ENCODE measurements at regions not wholly inside any gene's neighbourhood (a gene's known extent, or its start where the extent isn't known, plus 50 kb on each side); places are given as distances from the start of the nearest gene placed in this dataset.

DNA sequence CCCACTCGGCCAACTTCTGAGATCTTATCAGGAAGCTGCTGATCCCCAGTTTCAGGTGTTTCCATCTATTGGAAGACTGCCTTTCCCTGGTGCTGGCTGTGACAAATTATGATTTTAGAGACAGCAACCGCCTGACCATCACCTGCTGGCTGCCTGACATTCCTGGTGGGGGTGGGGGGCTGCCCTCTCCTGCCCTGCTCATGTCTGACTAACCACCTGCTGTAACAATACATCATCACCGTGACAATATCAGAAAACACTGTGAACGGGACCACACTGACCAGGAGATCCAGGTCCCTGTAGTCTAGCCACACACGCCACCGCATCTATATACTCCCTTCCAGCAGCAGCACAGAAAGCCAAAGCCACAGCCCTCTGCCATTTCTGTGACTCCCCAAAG is 537.5 kb downstream of the QKI start:
- no peak overlapping the region for H3K4me3 ChIP-seq (ENCODE audit: low read length)
- H3K4me1 ChIP-seq (ENCODE audit: control insufficient read depth, low read length), result no peaks in the 10 kb centered on the region
- H4K20me1 ChIP-seq (ENCODE audit: control insufficient read depth, insufficient read depth, low read depth, low read length), result no peaks in the 10 kb centered on the region
- H3K4me2 ChIP-seq (ENCODE audit: low read length), result no peak overlapping the region
- H3K27ac ChIP-seq (ENCODE audit: low read depth, low read length), result no peak overlapping the region
- H3K9me2 ChIP-seq (replicated peaks; ENCODE audit: control insufficient read depth, low read length), result no peaks in the 10 kb centered on the region
- no peaks in the 10 kb centered on the region for H3K36me3 ChIP-seq (ENCODE audit: control insufficient read depth, low read length)
- H3K27me3 ChIP-seq (ENCODE audit: control insufficient read depth, low read length), result peaks cover 17% of the 10 kb centered on the region; the same call in 1 of the 2 replicates
- no peak for TF ChIP-seq EZH2phosphoT487 (IDR thresholded peaks at IDR 0.05; ENCODE audit: borderline replicate concordance, low read length)
- TF ChIP-seq, protein P1, sequence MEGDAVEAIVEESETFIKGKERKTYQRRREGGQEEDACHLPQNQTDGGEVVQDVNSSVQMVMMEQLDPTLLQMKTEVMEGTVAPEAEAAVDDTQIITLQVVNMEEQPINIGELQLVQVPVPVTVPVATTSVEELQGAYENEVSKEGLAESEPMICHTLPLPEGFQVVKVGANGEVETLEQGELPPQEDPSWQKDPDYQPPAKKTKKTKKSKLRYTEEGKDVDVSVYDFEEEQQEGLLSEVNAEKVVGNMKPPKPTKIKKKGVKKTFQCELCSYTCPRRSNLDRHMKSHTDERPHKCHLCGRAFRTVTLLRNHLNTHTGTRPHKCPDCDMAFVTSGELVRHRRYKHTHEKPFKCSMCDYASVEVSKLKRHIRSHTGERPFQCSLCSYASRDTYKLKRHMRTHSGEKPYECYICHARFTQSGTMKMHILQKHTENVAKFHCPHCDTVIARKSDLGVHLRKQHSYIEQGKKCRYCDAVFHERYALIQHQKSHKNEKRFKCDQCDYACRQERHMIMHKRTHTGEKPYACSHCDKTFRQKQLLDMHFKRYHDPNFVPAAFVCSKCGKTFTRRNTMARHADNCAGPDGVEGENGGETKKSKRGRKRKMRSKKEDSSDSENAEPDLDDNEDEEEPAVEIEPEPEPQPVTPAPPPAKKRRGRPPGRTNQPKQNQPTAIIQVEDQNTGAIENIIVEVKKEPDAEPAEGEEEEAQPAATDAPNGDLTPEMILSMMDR (IDR thresholded peaks at IDR 0.05; ENCODE audit: low read depth, low read length, poor library complexity, severe bottlenecking), result no peak
- H3K79me2 ChIP-seq (ENCODE audit: control insufficient read depth, low read length), result no peaks in the 10 kb centered on the region
- H3F3A ChIP-seq (ENCODE audit: control insufficient read depth, insufficient read depth), result no peaks in the 10 kb centered on the region
- H3K9me3 ChIP-seq (ENCODE audit: control insufficient read depth, insufficient read depth, low read length), result no peaks in the 10 kb centered on the region

DNA sequence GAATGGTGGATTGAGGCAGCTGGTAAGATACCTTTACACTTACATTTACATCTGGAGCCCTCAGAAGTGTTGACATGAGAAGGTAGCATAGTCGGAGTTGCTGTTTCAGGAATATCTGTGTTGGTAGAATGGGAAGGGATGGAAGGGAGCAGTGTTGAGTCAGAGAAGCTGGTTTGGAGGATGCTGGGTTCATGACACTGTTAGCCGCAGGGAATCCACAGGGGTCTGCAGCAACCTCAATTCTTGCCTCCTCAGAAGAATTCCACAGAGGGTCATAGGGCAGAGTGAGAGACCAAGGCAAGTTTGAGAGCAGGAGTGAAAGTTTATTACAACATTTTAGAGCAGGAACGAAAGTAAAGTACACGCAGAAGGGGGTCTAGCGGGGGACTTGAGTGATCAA is 536.8 kb downstream of the QKI start:
- Histone ChIP-seq H3F3A (ENCODE audit: control insufficient read depth, insufficient read depth) (no peaks in the 10 kb centered on the region), H3K4me1 (ENCODE audit: control insufficient read depth, low read length) (no peaks in the 10 kb centered on the region), H3K79me2 (ENCODE audit: control insufficient read depth, low read length) (no peaks in the 10 kb centered on the region), H3K9me3 (ENCODE audit: control insufficient read depth, insufficient read depth, low read length) (no peaks in the 10 kb centered on the region), H3K4me2 (ENCODE audit: low read length) (no peak overlapping the region), H3K4me3 (ENCODE audit: low read length) (no peak overlapping the region), H3K36me3 (ENCODE audit: control insufficient read depth, low read length) (no peaks in the 10 kb centered on the region), H3K27me3 (ENCODE audit: control insufficient read depth, low read length) (peaks cover 17% of the 10 kb centered on the region; the same call in 1 of the 2 replicates), H3K27ac (ENCODE audit: low read depth, low read length) (no peak overlapping the region), H3K9me2 (replicated peaks; ENCODE audit: control insufficient read depth, low read length) (no peaks in the 10 kb centered on the region), H4K20me1 (ENCODE audit: control insufficient read depth, insufficient read depth, low read depth, low read length) (no peaks in the 10 kb centered on the region)
- TF ChIP-seq, protein P1 (IDR thresholded peaks at IDR 0.05; ENCODE audit: low read depth, low read length, poor library complexity, severe bottlenecking), result no peak
- TF ChIP-seq EZH2phosphoT487 (IDR thresholded peaks at IDR 0.05; ENCODE audit: borderline replicate concordance, low read length), result no peak

DNA sequence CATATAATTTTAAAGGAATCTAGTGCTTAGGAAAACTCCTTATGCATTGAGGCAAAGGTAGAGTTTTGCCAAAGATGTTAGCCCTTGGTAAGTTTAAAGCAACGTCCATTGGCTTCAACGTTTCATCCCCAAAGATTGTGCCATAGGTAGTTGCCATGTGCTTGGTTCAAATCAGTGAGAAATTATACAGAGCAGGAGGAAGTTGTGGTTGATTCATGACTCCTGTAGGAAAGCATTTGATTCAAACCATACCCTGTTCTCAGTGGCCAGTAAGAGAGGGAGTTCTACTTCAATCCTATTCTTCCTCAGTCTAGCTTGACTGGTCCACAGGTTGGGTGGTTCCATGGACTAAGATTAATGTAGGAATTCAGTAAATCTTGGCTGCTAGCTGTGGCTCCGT is 535.6 kb downstream of the QKI start:
- no peaks in the 10 kb centered on the region for H3K4me1 ChIP-seq (ENCODE audit: control insufficient read depth, low read length)
- no peak overlapping the region for H3K4me2 ChIP-seq (ENCODE audit: low read length)
- H3K9me3 ChIP-seq (ENCODE audit: control insufficient read depth, insufficient read depth, low read length), result no peaks in the 10 kb centered on the region
- TF ChIP-seq, protein P1 (IDR thresholded peaks at IDR 0.05; ENCODE audit: low read depth, low read length, poor library complexity, severe bottlenecking), result no peak
- no peak for TF ChIP-seq EZH2phosphoT487 (IDR thresholded peaks at IDR 0.05; ENCODE audit: borderline replicate concordance, low read length)
- no peak overlapping the region for H3K4me3 ChIP-seq (ENCODE audit: low read length)
- H3K9me2 ChIP-seq (replicated peaks; ENCODE audit: control insufficient read depth, low read length), result no peaks in the 10 kb centered on the region
- H3K27me3 ChIP-seq (ENCODE audit: control insufficient read depth, low read length), result peaks cover 9% of the 10 kb centered on the region; the same call in 1 of the 2 replicates
- no peaks in the 10 kb centered on the region for H4K20me1 ChIP-seq (ENCODE audit: control insufficient read depth, insufficient read depth, low read depth, low read length)
- H3K27ac ChIP-seq (ENCODE audit: low read depth, low read length), result no peak overlapping the region
- no peaks in the 10 kb centered on the region for H3F3A ChIP-seq (ENCODE audit: control insufficient read depth, insufficient read depth)
- no peaks in the 10 kb centered on the region for H3K36me3 ChIP-seq (ENCODE audit: control insufficient read depth, low read length)
- no peaks in the 10 kb centered on the region for H3K79me2 ChIP-seq (ENCODE audit: control insufficient read depth, low read length)
